ENCODE measurements at regions not wholly inside any gene's neighbourhood (a gene's known extent, or its start where the extent isn't known, plus 50 kb on each side); places are given as distances from the start of the nearest gene placed in this dataset.

DNA sequence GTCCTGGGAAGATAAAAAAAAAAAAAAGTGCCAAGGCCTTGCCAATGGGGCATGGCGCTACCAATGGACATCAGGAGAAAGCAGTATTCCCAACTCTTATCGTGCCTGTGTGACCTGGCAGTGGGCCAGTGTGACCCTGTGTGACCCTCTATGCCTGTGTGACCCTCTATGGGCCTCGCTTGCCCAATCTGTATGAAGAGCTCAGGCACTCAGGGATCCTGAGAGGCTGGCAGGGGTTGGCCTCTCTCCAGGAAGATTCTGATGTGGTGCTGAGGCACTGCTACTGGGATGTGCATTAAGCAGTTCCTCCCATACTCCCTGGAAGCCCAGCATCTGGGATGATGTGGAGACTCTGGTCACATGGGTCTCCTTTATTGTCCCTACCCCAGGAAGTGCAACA lies 179.2 kb downstream of the MACROH2A1 start:
- Histone ChIP-seq H3K36me3 (ENCODE audit: control insufficient read depth in 2 of 2, extremely low read depth in 1 of 2, insufficient read depth in 2 of 2, low read length in 2 of 2) (no peaks in the 10 kb centered on the region), H3K4me3 (replicated peaks in 1 of 3; ENCODE audit: insufficient read depth in 1 of 3, low read depth in 1 of 3, low read length in 3 of 3) (no peak overlapping the region), H3K4me1 (ENCODE audit: control insufficient read depth, extremely low read depth, insufficient read depth, low read length) (no peaks in the 10 kb centered on the region), H3K27me3 (ENCODE audit: control insufficient read depth in 2 of 2, insufficient read depth in 2 of 2, low read length in 2 of 2) (peaks cover 3 to 6% of the 10 kb centered on the region in 2 experiments), H3K9ac (replicated peaks; ENCODE audit: extremely low read depth, insufficient read depth, low read length) (no peak overlapping the region), H3K27ac (ENCODE audit: insufficient read depth, low read depth, low read length) (no peak overlapping the region), H3K9me1 (replicated peaks; ENCODE audit: control insufficient read depth, extremely low read depth, insufficient read depth, low read length) (no peaks in the 10 kb centered on the region), H4K20me1 (replicated peaks; ENCODE audit: control insufficient read depth, extremely low read depth, insufficient read depth, low read length) (no peaks in the 10 kb centered on the region), H3K9me3 (replicated peaks; ENCODE audit: control insufficient read depth, insufficient read depth, low read length) (no peaks in the 10 kb centered on the region), H3K79me2 (ENCODE audit: control insufficient read depth, insufficient read depth, low read length) (no peaks in the 10 kb centered on the region), H3K4me2 (ENCODE audit: insufficient read depth, low read length) (no peak overlapping the region), H2AFZ (ENCODE audit: low read depth, low read length) (no peak overlapping the region)
- FAIRE-seq (no peak), DNase-seq (ENCODE audit: low read depth, low spot score) (no peak)
- ChIA-PET POLR2A (no interaction called here), CTCF (no interaction called here)
- no TSS peak for BruUV-seq (replicated peaks)
- dilution Hi-C loops (cut with MboI; ENCODE audit: extremely low pct_ligation_motif_present, low sequenced_read_pairs), result no loop called here
- intact Hi-C loops (cut with micrococcal nuclease), result no loop called here
- no peak for TF ChIP-seq POLR2AphosphoS5 (IDR thresholded peaks at IDR 0.05; ENCODE audit: insufficient read depth, low read depth, low read length)
- no peak for TF ChIP-seq EZH2 (IDR thresholded peaks at IDR 0.05; ENCODE audit: borderline replicate concordance, low read depth, low read length, severe bottlenecking)
- no peak for TF ChIP-seq GATA2 (IDR thresholded peaks at IDR 0.05; ENCODE audit: insufficient read depth, insufficient read length, low read depth, low read length)

DNA sequence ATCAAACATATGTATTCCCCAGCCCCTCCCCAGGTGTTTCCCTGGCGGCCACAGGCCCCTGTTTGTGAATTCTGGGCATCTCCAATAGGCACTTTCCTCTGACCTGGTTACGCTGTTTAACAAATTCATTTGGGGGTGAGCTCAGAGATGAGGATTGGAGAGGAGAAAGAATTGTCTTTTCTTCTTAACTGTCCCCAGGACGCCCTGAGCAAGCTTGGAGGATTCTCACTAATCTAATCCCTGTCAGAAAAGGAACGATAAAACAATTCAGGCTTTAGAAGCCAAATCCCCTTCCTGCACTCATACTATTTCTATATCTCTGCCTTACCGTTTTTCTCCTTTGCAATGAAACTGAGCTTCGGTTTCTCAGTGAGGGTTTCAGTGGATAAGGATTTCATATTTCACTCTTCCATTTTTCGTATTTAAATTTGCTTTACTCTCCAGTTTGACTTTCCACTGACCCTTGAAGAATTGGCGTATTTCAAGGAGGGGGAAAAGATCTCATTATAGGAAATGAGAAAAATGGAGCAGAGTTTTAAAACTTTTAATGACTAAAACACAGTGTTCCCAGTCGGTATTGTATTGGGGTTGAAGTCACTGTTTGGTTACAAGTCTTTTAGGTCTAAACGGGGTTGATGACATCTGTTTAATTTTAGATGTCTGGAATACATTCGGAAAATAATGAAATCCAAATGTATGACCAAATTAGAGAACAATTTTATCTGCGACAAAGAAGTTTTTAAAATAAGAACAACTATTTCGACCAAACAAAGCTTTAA lies 180.1 kb downstream of the MACROH2A1 start:
- intact Hi-C loops (cut with micrococcal nuclease) (no loop called here), dilution Hi-C loops (cut with MboI; ENCODE audit: extremely low pct_ligation_motif_present, low sequenced_read_pairs) (no loop called here)
- no peak overlapping the region for H2AFZ ChIP-seq (ENCODE audit: low read depth, low read length)
- BruUV-seq (replicated peaks), result no TSS peak
- no peaks in the 10 kb centered on the region for H3K36me3 ChIP-seq (ENCODE audit: control insufficient read depth in 2 of 2, extremely low read depth in 1 of 2, insufficient read depth in 2 of 2, low read length in 2 of 2)
- no peaks in the 10 kb centered on the region for H3K79me2 ChIP-seq (ENCODE audit: control insufficient read depth, insufficient read depth, low read length)
- H3K27me3 ChIP-seq (ENCODE audit: control insufficient read depth in 2 of 2, insufficient read depth in 2 of 2, low read length in 2 of 2), result peaks cover 3% of the 10 kb centered on the region in 2 experiments
- no peaks in the 10 kb centered on the region for H3K9me3 ChIP-seq (replicated peaks; ENCODE audit: control insufficient read depth, insufficient read depth, low read length)
- H3K4me2 ChIP-seq (ENCODE audit: insufficient read depth, low read length), result no peak overlapping the region
- TF ChIP-seq EZH2 (IDR thresholded peaks at IDR 0.05; ENCODE audit: borderline replicate concordance, low read depth, low read length, severe bottlenecking) (no peak), POLR2A (IDR thresholded peaks at IDR 0.05; ENCODE audit: low read depth, low read length) (no peak), JUN (IDR thresholded peaks at IDR 0.05; ENCODE audit: borderline replicate concordance, insufficient read depth, insufficient read length, low read depth) (no peak), POLR2AphosphoS5 (IDR thresholded peaks at IDR 0.05; ENCODE audit: insufficient read depth, low read depth, low read length) (no peak), GATA2 (IDR thresholded peaks at IDR 0.05; ENCODE audit: insufficient read depth, insufficient read length, low read depth, low read length) (no peak), FOS (IDR thresholded peaks at IDR 0.05; ENCODE audit: borderline replicate concordance, insufficient read depth, low read length) (no peak), MYC (IDR thresholded peaks at IDR 0.05; ENCODE audit: low read depth, low read length) (no peak)
- TF ChIP-seq, protein P1, sequence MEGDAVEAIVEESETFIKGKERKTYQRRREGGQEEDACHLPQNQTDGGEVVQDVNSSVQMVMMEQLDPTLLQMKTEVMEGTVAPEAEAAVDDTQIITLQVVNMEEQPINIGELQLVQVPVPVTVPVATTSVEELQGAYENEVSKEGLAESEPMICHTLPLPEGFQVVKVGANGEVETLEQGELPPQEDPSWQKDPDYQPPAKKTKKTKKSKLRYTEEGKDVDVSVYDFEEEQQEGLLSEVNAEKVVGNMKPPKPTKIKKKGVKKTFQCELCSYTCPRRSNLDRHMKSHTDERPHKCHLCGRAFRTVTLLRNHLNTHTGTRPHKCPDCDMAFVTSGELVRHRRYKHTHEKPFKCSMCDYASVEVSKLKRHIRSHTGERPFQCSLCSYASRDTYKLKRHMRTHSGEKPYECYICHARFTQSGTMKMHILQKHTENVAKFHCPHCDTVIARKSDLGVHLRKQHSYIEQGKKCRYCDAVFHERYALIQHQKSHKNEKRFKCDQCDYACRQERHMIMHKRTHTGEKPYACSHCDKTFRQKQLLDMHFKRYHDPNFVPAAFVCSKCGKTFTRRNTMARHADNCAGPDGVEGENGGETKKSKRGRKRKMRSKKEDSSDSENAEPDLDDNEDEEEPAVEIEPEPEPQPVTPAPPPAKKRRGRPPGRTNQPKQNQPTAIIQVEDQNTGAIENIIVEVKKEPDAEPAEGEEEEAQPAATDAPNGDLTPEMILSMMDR (IDR thresholded peaks at IDR 0.05; ENCODE audit: extremely low read depth in 1 of 2, insufficient read depth in 1 of 2, low read depth in 1 of 2, low read length in 2 of 2), result no peak
- TF ChIP-seq, protein P2, sequence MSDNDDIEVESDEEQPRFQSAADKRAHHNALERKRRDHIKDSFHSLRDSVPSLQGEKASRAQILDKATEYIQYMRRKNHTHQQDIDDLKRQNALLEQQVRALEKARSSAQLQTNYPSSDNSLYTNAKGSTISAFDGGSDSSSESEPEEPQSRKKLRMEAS (IDR thresholded peaks at IDR 0.05; ENCODE audit: insufficient read depth, insufficient read length), result no peak
- POLR2A ChIA-PET, result no interaction called here
- H3K27ac ChIP-seq (ENCODE audit: insufficient read depth, low read depth, low read length), result no peak overlapping the region
- no peaks in the 10 kb centered on the region for H3K9me1 ChIP-seq (replicated peaks; ENCODE audit: control insufficient read depth, extremely low read depth, insufficient read depth, low read length)
- FAIRE-seq, result no peak
- no peak overlapping the region for H3K4me3 ChIP-seq (replicated peaks in 1 of 3; ENCODE audit: insufficient read depth in 1 of 3, low read depth in 1 of 3, low read length in 3 of 3)
- CTCF ChIA-PET, result interaction anchor here (0.7 to 3.7 kb wide), 4 partner anchors 9 to 28 kb away, joined by 3 to 10 read pairs (median 4); no protein-coding TSS in a partner anchor
- H4K20me1 ChIP-seq (replicated peaks; ENCODE audit: control insufficient read depth, extremely low read depth, insufficient read depth, low read length), result no peaks in the 10 kb centered on the region
- H3K9ac ChIP-seq (replicated peaks; ENCODE audit: extremely low read depth, insufficient read depth, low read length), result no peak overlapping the region
- no peaks in the 10 kb centered on the region for H3K4me1 ChIP-seq (ENCODE audit: control insufficient read depth, extremely low read depth, insufficient read depth, low read length)
- DNase-seq (ENCODE audit: low read depth, low spot score), result no peak
